HG03571 (cell line): ENCODE measurements at regions not wholly inside any gene's neighbourhood (a gene's known extent, or its start where the extent isn't known, plus 50 kb on each side); places are given as distances from the start of the nearest gene placed in this dataset.
"Not testable (repeated sequence)": the region's sequence is repeated elsewhere in the genome, so short reads cannot be mapped to it uniquely, and the experiment has no call there.

Source experiments
- ATAC-seq: cut with Tn5 transposase; IDR thresholded peaks from one replicate; pipeline ENCODE4 v1.9.1; 2021; ENCODE audit not compliant: unreplicated experiment

- not testable (repeated sequence) for ATAC-seq
Observed at GRCh38 chr7:142507066-142507465, 242.2 kb upstream of the PRSS1 start.

GRCh38 chr7:142506601-142507000, 242.7 kb upstream of the PRSS1 start:
- no peak for ATAC-seq

- ATAC-seq = not testable (repeated sequence)
Observed at GRCh38 chr7:142503949-142504348, 245.3 kb upstream of the PRSS1 start.

- ATAC-seq = no peak
Observed at GRCh38 chr7:142503036-142503435, 245.2 kb upstream of the PRSS58 start.

GRCh38 chr7:142501434-142501833, 243.6 kb upstream of the PRSS58 start:
- ATAC-seq = no peak

- ATAC-seq = no peak
Observed at GRCh38 chr7:142500366-142500765, 242.5 kb upstream of the PRSS58 start.

- no peak for ATAC-seq
Observed at GRCh38 chr7:142499635-142500034, 241.8 kb upstream of the PRSS58 start.

- ATAC-seq = no peak
Observed at GRCh38 chr7:142498364-142498763, 240.5 kb upstream of the PRSS58 start.

- no peak for ATAC-seq
Observed at GRCh38 chr7:142496545-142496991, 238.7 kb upstream of the PRSS58 start.

GRCh38 chr7:142495879-142496278, 238.0 kb upstream of the PRSS58 start:
- ATAC-seq = not testable (repeated sequence)

- ATAC-seq = not testable (repeated sequence)
Observed at GRCh38 chr7:142495301-142495700, 237.4 kb upstream of the PRSS58 start.

GRCh38 chr7:142494021-142494420, 236.2 kb upstream of the PRSS58 start:
- no peak for ATAC-seq

- ATAC-seq = no peak
Observed at GRCh38 chr7:142488842-142489241, 231.0 kb upstream of the PRSS58 start.

- ATAC-seq = no peak
Observed at GRCh38 chr7:142488036-142488633, 230.3 kb upstream of the PRSS58 start.

GRCh38 chr7:142487565-142487964, 229.7 kb upstream of the PRSS58 start:
- not testable (repeated sequence) for ATAC-seq

GRCh38 chr7:142487124-142487523, 229.3 kb upstream of the PRSS58 start:
- ATAC-seq = no peak

GRCh38 chr7:142485617-142486226, 227.9 kb upstream of the PRSS58 start:
- ATAC-seq = no peak

- ATAC-seq = no peak
Observed at GRCh38 chr7:142483659-142484317, 225.9 kb upstream of the PRSS58 start.

GRCh38 chr7:142482891-142483658, 225.2 kb upstream of the PRSS58 start:
- ATAC-seq = peak; percentile 62

GRCh38 chr7:142481548-142481947, 223.7 kb upstream of the PRSS58 start:
- ATAC-seq = no peak

- peak; percentile 79 for ATAC-seq
Observed at GRCh38 chr7:142478479-142479220, 220.8 kb upstream of the PRSS58 start.
